OCI-LY1 (cell line): ENCODE measurements at regions not wholly inside any gene's neighbourhood (a gene's known extent, or its start where the extent isn't known, plus 50 kb on each side); places are given as distances from the start of the nearest gene placed in this dataset.

Experiments used
- H2AFZ ChIP-seq: fragments of 200-600 bp; sonication (generic), shearing (Covaris generic); 2 replicates; pipeline ENCODE4 v1.6.0; 2014; ENCODE audit warnings: antibody characterized with exemption, mild to moderate bottlenecking, low read length
- H3F3A ChIP-seq: fragments of 200-600 bp; sonication (generic), shearing (Covaris generic); 2 replicates; pipeline ENCODE4 v1.6.0; 2014; ENCODE audit warnings: mild to moderate bottlenecking, antibody characterized with exemption, low read length, moderate library complexity; ENCODE audit not compliant: insufficient read depth
- H3K27ac ChIP-seq: fragments of 200-600 bp; sonication (generic); 2 replicates; pipeline ENCODE4 v1.5.1; 2014; ENCODE audit warnings: low read length, mixed run types, mild to moderate bottlenecking, low read depth; ENCODE audit not compliant: poor library complexity, severe bottlenecking
- H3K27me3 ChIP-seq: fragments of 200-600 bp; sonication (generic); 2 replicates; pipeline ENCODE4 v1.6.0; 2014; ENCODE audit warnings: antibody characterized with exemption, mild to moderate bottlenecking, low read length, moderate library complexity; ENCODE audit not compliant: insufficient read depth
- H3K36me3 ChIP-seq: fragments of 200-600 bp; sonication (generic); 2 replicates; pipeline ENCODE4 v1.6.1; 2014; ENCODE audit warnings: mild to moderate bottlenecking, antibody characterized with exemption, low read length, moderate library complexity, mixed read lengths; ENCODE audit not compliant: insufficient read depth
- H3K4me1 ChIP-seq: fragments of 200-600 bp; sonication (generic); 2 replicates; pipeline ENCODE4 v1.5.1; 2014; ENCODE audit warnings: mild to moderate bottlenecking, low read length, moderate library complexity; ENCODE audit not compliant: insufficient read depth, severe bottlenecking
- H3K4me2 ChIP-seq: fragments of 200-600 bp; sonication (generic), shearing (Covaris generic); 2 replicates; pipeline ENCODE4 v1.6.1; 2014; ENCODE audit warnings: low read length
- H3K4me3 ChIP-seq: fragments of 200-600 bp; sonication (generic); 2 replicates; pipeline ENCODE4 v1.5.1; 2014; ENCODE audit warnings: low read length, low read depth, mild to moderate bottlenecking, mixed read lengths; ENCODE audit not compliant: poor library complexity, severe bottlenecking
- H3K79me2 ChIP-seq: fragments of 200-600 bp; shearing (Covaris generic); 2 replicates; pipeline ENCODE4 v1.6.1; 2016; ENCODE audit warnings: mixed run types, low read length, mixed read lengths; ENCODE audit not compliant: insufficient read depth
- H3K9ac ChIP-seq: fragments of 200-600 bp; sonication (generic), shearing (Covaris generic); 2 replicates; pipeline ENCODE4 v1.6.1; 2014; ENCODE audit warnings: mild to moderate bottlenecking, low read length, mixed read lengths
- H3K9me2 ChIP-seq: fragments of 200-600 bp; sonication (generic), shearing (Covaris generic); 2 replicates; pipeline ENCODE4 v1.6.1; 2014; ENCODE audit warnings: low read depth, mild to moderate bottlenecking, low read length, mixed read lengths
- H3K9me3 ChIP-seq: fragments of 200-600 bp; shearing (Covaris generic); 2 replicates; pipeline ENCODE4 v1.6.1; 2014; ENCODE audit warnings: low read length, mixed read lengths
- H4K20me1 ChIP-seq: fragments of 200-600 bp; sonication (generic), shearing (Covaris generic); 2 replicates; pipeline ENCODE4 v1.6.0; 2016; ENCODE audit warnings: mild to moderate bottlenecking, low read length; ENCODE audit not compliant: insufficient read depth
- CTCF ChIP-seq: fragments of 200-600 bp; sonication (generic), shearing (Covaris generic); IDR thresholded peaks from 2 replicates; pipeline ENCODE4 v1.5.1; 2017; ENCODE audit warnings: mild to moderate bottlenecking, antibody characterized with exemption, low read length, moderate library complexity, mixed read lengths
- EZH2 ChIP-seq: fragments of 200-600 bp; sonication (generic), shearing (Covaris generic); IDR thresholded peaks from 2 replicates; pipeline ENCODE4 v1.8.0; 2017; ENCODE audit warnings: borderline replicate concordance, mixed run types, mild to moderate bottlenecking, antibody characterized with exemption, low read length, moderate library complexity, mixed read lengths

GRCh38 chr5:84450617-84451414 is 66.1 kb upstream of the EDIL3 start:
- Histone ChIP-seq H3K36me3 (no peaks in the 10 kb centered on the region), H3K27me3 (no peaks in the 10 kb centered on the region), H4K20me1 (no peaks in the 10 kb centered on the region), H3F3A (no peaks in the 10 kb centered on the region), H3K4me1 (no peaks in the 10 kb centered on the region), H3K4me3 (no peak overlapping the region), H3K4me2 (no peak overlapping the region), H3K9me2 (no peaks in the 10 kb centered on the region), H2AFZ (no peak overlapping the region), H3K9me3 (peaks cover 4% of the 10 kb centered on the region; the same call in 1 of the 2 replicates), H3K79me2 (no peaks in the 10 kb centered on the region), H3K9ac (no peak overlapping the region), H3K27ac (no peak overlapping the region)
- TF ChIP-seq CTCF, result peak; percentile 25; the same call in 1 of the 2 replicates
- no peak for TF ChIP-seq EZH2

- no peaks in the 10 kb centered on the region for H3F3A ChIP-seq
- no peak overlapping the region for H2AFZ ChIP-seq
- no peaks in the 10 kb centered on the region for H3K79me2 ChIP-seq
- no peak overlapping the region for H3K27ac ChIP-seq
- no peak for TF ChIP-seq CTCF
- TF ChIP-seq EZH2, result no peak
- no peak overlapping the region for H3K4me3 ChIP-seq
- H3K9me3 ChIP-seq, result no peaks in the 10 kb centered on the region
- H3K27me3 ChIP-seq, result no peaks in the 10 kb centered on the region
- H3K9me2 ChIP-seq, result no peaks in the 10 kb centered on the region
- no peaks in the 10 kb centered on the region for H4K20me1 ChIP-seq
- no peaks in the 10 kb centered on the region for H3K36me3 ChIP-seq
- H3K4me2 ChIP-seq, result no peak overlapping the region
- no peaks in the 10 kb centered on the region for H3K4me1 ChIP-seq
- no peak overlapping the region for H3K9ac ChIP-seq
These were observed 60.5 kb upstream of the EDIL3 start for GRCh38 chr5:84445049-84445685.

GRCh38 chr5:84438456-84438855 is 53.8 kb upstream of the EDIL3 start:
- H3K4me1 ChIP-seq, result no peaks in the 10 kb centered on the region
- no peak overlapping the region for H3K27ac ChIP-seq

More at GRCh38 chr5:84438456-84438855, 53.8 kb upstream of the EDIL3 start:
- Histone ChIP-seq H3K9me3 (no peaks in the 10 kb centered on the region), H3K9me2 (no peaks in the 10 kb centered on the region), H4K20me1 (no peaks in the 10 kb centered on the region), H3K79me2 (no peaks in the 10 kb centered on the region), H3K27me3 (no peaks in the 10 kb centered on the region), H3K9ac (no peak overlapping the region), H3K4me3 (no peak overlapping the region), H3F3A (no peaks in the 10 kb centered on the region), H3K4me2 (no peak overlapping the region), H2AFZ (no peak overlapping the region), H3K36me3 (no peaks in the 10 kb centered on the region)
- TF ChIP-seq EZH2 (no peak), CTCF (no peak)
